ENCODE measurements at regions not wholly inside any gene's neighbourhood (a gene's known extent, or its start where the extent isn't known, plus 50 kb on each side); places are given as distances from the start of the nearest gene placed in this dataset.

DNA sequence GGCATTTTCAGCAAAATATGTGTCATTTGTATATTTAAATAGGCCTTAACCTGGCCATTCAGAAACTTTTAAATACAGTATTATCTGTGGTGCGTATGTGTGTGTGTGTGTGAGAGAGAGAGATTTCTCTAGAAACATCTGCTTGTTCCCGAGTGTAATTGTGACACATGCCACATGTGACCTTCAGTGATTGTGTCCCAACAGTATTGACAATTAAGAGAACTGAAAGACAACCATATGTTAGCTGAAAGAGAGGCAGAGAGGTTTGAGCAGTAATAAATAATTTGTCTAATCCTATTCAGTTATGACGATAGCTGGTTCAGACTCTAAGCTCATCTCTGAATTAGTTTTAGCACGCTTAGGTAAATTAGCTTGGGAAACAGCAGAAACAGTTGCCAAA, 1503.1 kb downstream of the PCDH9 start:
- DNase-seq (ENCODE audit: low read depth): no peak
- H3K4me3 ChIP-seq (ENCODE audit: low read depth, low read length): no peak overlapping the region
- TF ChIP-seq, protein P1, sequence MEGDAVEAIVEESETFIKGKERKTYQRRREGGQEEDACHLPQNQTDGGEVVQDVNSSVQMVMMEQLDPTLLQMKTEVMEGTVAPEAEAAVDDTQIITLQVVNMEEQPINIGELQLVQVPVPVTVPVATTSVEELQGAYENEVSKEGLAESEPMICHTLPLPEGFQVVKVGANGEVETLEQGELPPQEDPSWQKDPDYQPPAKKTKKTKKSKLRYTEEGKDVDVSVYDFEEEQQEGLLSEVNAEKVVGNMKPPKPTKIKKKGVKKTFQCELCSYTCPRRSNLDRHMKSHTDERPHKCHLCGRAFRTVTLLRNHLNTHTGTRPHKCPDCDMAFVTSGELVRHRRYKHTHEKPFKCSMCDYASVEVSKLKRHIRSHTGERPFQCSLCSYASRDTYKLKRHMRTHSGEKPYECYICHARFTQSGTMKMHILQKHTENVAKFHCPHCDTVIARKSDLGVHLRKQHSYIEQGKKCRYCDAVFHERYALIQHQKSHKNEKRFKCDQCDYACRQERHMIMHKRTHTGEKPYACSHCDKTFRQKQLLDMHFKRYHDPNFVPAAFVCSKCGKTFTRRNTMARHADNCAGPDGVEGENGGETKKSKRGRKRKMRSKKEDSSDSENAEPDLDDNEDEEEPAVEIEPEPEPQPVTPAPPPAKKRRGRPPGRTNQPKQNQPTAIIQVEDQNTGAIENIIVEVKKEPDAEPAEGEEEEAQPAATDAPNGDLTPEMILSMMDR (conservative IDR thresholded peaks at IDR 0.05; ENCODE audit: low read depth, low read length): no peak

DNA sequence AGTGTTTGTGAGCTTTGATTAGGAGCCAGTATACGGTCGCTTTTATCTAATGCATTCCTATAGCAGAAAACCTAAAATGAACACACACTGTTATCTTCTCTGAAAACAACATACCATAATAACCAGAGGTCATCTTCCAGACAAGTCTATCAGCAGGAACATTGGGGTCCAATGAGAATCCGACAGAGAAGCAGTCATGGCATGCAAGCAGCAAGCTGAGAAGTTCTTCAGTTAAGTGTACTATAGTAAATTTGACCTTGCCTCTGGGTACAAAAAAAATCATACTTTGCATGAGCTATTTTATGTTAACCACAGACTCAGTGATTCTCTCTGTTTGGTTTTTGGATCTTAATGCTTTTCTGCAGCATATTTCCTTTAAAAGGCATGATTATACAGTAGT, 1505.1 kb downstream of the PCDH9 start:
- TF ChIP-seq, protein P1 (conservative IDR thresholded peaks at IDR 0.05; ENCODE audit: low read depth, low read length): no peak
- no peak for DNase-seq (ENCODE audit: low read depth)
- no peak overlapping the region for H3K4me3 ChIP-seq (ENCODE audit: low read depth, low read length)

DNA sequence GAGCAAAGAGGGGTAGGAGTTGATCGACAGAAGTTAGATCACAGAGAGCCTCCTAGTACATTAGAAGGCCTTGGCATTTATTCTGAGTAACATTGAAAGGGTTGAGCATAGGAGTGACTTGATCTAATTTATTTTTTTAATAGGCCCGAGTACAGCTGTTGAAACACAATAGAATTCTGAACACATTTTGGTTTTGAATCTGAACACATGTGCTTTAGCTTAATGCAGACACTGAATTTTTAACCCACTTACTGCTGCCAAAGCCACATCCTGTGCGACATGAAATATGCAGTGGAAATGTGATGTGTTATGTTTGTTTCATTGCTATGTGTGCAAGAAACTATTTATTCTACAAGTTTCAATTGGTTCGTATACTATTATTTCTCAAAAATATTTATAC, 1505.9 kb downstream of the PCDH9 start:
- TF ChIP-seq, protein P1 (conservative IDR thresholded peaks at IDR 0.05; ENCODE audit: low read depth, low read length): no peak
- no peak for DNase-seq (ENCODE audit: low read depth)
- no peak overlapping the region for H3K4me3 ChIP-seq (ENCODE audit: low read depth, low read length)

DNA sequence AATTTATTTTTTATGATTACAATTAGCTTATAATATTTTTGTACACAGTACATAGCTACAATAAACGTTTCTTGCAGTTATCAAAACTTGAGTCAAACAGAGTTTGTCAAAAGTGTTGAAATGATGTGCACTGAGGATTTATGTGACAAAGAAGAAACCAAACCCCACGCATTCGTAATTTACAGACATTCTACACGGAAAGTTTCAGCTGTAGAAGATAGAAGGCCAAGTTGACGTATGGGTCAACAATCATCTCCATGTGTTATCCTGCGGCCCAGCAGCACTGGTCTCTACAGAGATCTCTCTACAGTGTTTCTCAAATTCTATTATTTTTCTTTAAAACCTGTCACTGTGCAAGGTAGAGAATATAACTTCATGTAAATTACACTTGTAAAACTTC, 1507.6 kb downstream of the PCDH9 start:
- no peak overlapping the region for H3K4me3 ChIP-seq (ENCODE audit: low read depth, low read length)
- no peak for DNase-seq (ENCODE audit: low read depth)
- TF ChIP-seq, protein P1 (conservative IDR thresholded peaks at IDR 0.05; ENCODE audit: low read depth, low read length): no peak

DNA sequence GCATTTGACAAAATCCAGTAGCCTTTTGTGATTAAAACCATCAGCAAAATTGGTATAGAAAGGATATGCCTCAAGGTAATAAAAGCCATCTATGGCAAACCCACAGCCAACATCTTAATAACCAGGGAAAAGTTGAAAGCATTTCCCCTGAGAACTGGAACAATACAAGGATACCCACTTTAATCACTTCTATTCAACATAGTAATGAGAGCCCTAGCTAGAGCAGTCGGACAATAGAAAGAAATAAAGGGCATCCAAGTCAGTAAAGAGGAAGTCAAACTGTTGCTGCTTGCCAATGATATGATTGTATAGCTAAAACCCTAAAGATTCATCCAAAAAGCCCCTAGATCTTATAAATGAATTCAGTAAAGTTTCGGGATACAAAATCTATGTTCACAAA, 1510.3 kb downstream of the PCDH9 start:
- TF ChIP-seq, protein P1 (conservative IDR thresholded peaks at IDR 0.05; ENCODE audit: low read depth, low read length): no peak
- no peak for DNase-seq (ENCODE audit: low read depth)
- H3K4me3 ChIP-seq (ENCODE audit: low read depth, low read length): no peak overlapping the region

DNA sequence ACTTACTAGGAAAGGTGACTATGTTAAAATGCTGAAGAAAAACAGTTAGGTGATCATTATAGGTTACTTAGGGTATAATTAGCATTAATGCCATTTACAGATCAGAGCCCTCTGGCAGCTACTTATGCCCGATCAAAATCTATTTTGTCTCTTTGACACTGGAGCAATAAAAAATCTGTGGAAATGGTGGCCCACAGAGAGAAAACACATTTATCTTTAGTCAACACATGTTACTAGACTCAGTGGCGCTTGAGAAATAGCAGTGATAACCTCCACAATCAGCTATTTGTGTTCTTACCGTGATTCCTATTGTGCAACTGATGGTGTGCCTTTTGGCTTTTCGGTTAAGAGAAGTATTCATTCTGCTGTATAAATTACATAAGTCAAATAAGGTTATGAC, 1519.6 kb downstream of the PCDH9 start:
- TF ChIP-seq, protein P1 (conservative IDR thresholded peaks at IDR 0.05; ENCODE audit: low read depth, low read length): no peak
- DNase-seq (ENCODE audit: low read depth): no peak
- H3K4me3 ChIP-seq (ENCODE audit: low read depth, low read length): no peak overlapping the region

DNA sequence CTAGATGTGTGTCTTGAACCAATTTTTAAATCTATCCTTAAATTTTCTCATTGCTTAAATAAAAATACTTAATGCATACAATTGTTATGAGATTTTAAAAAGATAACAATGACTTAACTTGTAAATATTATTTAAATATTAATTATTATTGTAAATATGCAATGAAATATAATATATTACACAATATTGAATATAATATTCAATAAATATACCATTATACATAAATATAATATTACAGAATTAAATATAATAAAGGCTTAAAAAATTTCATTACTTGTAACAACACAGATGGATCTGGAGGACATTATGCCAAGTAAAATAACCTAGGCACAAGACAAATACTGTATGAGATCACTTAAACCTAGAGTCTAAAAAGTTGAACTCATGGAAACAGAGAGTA, 1532.3 kb downstream of the PCDH9 start:
- H3K4me3 ChIP-seq (ENCODE audit: low read depth, low read length): no peak overlapping the region
- TF ChIP-seq, protein P1 (conservative IDR thresholded peaks at IDR 0.05; ENCODE audit: low read depth, low read length): no peak
- no peak for DNase-seq (ENCODE audit: low read depth)
